ENCODE measurements at regions not wholly inside any gene's neighbourhood (a gene's known extent, or its start where the extent isn't known, plus 50 kb on each side); places are given as distances from the start of the nearest gene placed in this dataset.

GRCh38 chr13:65937251-65937650 lies 1292.9 kb downstream of the PCDH9 start:
- no peak for DNase-seq (ENCODE audit: low spot score in 2 of 2)
- 58 to 64% methylated on average over 2 of the region's 2 CpGs for WGBS, 2 donors
- no peak for TF ChIP-seq EP300 (IDR thresholded peaks at IDR 0.05)
- no peak for TF ChIP-seq CTCF (IDR thresholded peaks at IDR 0.05)
- no peak overlapping the region for H3K4me3 ChIP-seq
- no peaks in the 10 kb centered on the region for H3K27me3 ChIP-seq
- H3K9me3 ChIP-seq: no peaks in the 10 kb centered on the region
- no peaks in the 10 kb centered on the region for H3K4me1 ChIP-seq
- H3K27ac ChIP-seq: no peak overlapping the region
- H3K36me3 ChIP-seq: no peaks in the 10 kb centered on the region

- Histone ChIP-seq H3K4me1 (no peaks in the 10 kb centered on the region), H3K4me3 (no peak overlapping the region), H3K9me3 (no peaks in the 10 kb centered on the region), H3K27ac (no peak overlapping the region), H3K27me3 (no peaks in the 10 kb centered on the region), H3K36me3 (no peaks in the 10 kb centered on the region)
- TF ChIP-seq EP300 (IDR thresholded peaks at IDR 0.05): no peak
- no peak for TF ChIP-seq CTCF (IDR thresholded peaks at IDR 0.05)
- TF ChIP-seq POLR2A (IDR thresholded peaks at IDR 0.05): no peak
- DNase-seq (ENCODE audit: low spot score in 2 of 2): no peak
- 91 to 92% methylated on average over 2 of the region's 2 CpGs for WGBS, 2 donors
These were observed 1293.9 kb downstream of the PCDH9 start for GRCh38 chr13:65936249-65936648.

- 63 to 67% methylated on average over 4 of the region's 4 CpGs for WGBS, 2 donors
- H3K27me3 ChIP-seq: no peaks in the 10 kb centered on the region
- H3K4me1 ChIP-seq: no peaks in the 10 kb centered on the region
- DNase-seq (ENCODE audit: low spot score in 2 of 2): no peak
- TF ChIP-seq EP300 (IDR thresholded peaks at IDR 0.05) (no peak), POLR2A (IDR thresholded peaks at IDR 0.05) (no peak), CTCF (IDR thresholded peaks at IDR 0.05) (no peak)
- H3K4me3 ChIP-seq: no peak overlapping the region
- H3K9me3 ChIP-seq: no peaks in the 10 kb centered on the region
- H3K36me3 ChIP-seq: no peaks in the 10 kb centered on the region
- no peak overlapping the region for H3K27ac ChIP-seq
These were observed 1297.4 kb downstream of the PCDH9 start for GRCh38 chr13:65932587-65933239.

GRCh38 chr13:65932013-65932412 lies 1298.1 kb downstream of the PCDH9 start:
- Histone ChIP-seq H3K36me3 (no peaks in the 10 kb centered on the region), H3K27ac (no peak overlapping the region), H3K4me3 (no peak overlapping the region), H3K9me3 (no peaks in the 10 kb centered on the region), H3K4me1 (no peaks in the 10 kb centered on the region), H3K27me3 (no peaks in the 10 kb centered on the region)
- WGBS, 2 donors: 72 to 79% methylated on average over 2 of the region's 2 CpGs
- no peak for TF ChIP-seq EP300 (IDR thresholded peaks at IDR 0.05)
- TF ChIP-seq CTCF (IDR thresholded peaks at IDR 0.05): no peak
- no peak for DNase-seq (ENCODE audit: low spot score in 2 of 2)

- no peak overlapping the region for H3K4me3 ChIP-seq
- H3K36me3 ChIP-seq: no peaks in the 10 kb centered on the region
- TF ChIP-seq POLR2A (IDR thresholded peaks at IDR 0.05): no peak
- no peak for TF ChIP-seq EP300 (IDR thresholded peaks at IDR 0.05)
- no peak for TF ChIP-seq CTCF (IDR thresholded peaks at IDR 0.05)
- no peak overlapping the region for H3K27ac ChIP-seq
- 74 to 75% methylated on average over 3 of the region's 3 CpGs for WGBS, 2 donors
- DNase-seq (ENCODE audit: low spot score in 2 of 2): no peak
- no peaks in the 10 kb centered on the region for H3K27me3 ChIP-seq
- H3K9me3 ChIP-seq: no peaks in the 10 kb centered on the region
- no peaks in the 10 kb centered on the region for H3K4me1 ChIP-seq
These were observed 1300.7 kb downstream of the PCDH9 start for GRCh38 chr13:65929436-65929835.
